Tibial artery (tissue), 4 donors: ENCODE measurements at regions not wholly inside any gene's neighbourhood (a gene's known extent, or its start where the extent isn't known, plus 50 kb on each side); places are given as distances from the start of the nearest gene placed in this dataset.
A peak's percentile ranks its signal among the peaks of the same experiment; 100 is the strongest.
"Not testable (repeated sequence)": the region's sequence is repeated elsewhere in the genome, so short reads cannot be mapped to it uniquely, and the experiment has no call there.

ENCODE experiments used
- DNase-seq, 2 donors: peaks; one replicate each; pipeline ENCODE4 v3.0.0-alpha.2; 2019
- H3K27ac ChIP-seq, 2 donors: fragments of 200-600 bp; sonication (generic) in 1 of 2; 1 replicate in 1 of 2; 2 replicates in 1 of 2; pipeline ENCODE4 v1.5.1; 2018 to 2019; ENCODE audit warnings: mild to moderate bottlenecking in 1 of 2
- H3K27me3 ChIP-seq, 2 donors: fragments of 200-600 bp; sonication (generic) in 1 of 2; one replicate each; pipeline versions ENCODE4 v1.5.1 to v1.6.0; 2016 to 2019
- H3K36me3 ChIP-seq, 3 donors: fragments of 200-600 bp; sonication (generic) in 2 of 3; one replicate each; pipeline ENCODE4 v1.5.1; 2016 to 2019; ENCODE audit warnings: mild to moderate bottlenecking in 2 of 3
- H3K4me1 ChIP-seq, 4 donors: fragments of 200-600 bp; sonication (generic) in 2 of 4; 1 replicate in 3 of 4; 2 replicates in 1 of 4; pipeline ENCODE4 v1.5.1; 2016 to 2019
- H3K4me3 ChIP-seq, 2 donors: fragments of 200-600 bp; sonication (generic) in 1 of 2; 1 replicate in 1 of 2; 2 replicates in 1 of 2; pipeline ENCODE4 v1.5.1; 2018 to 2019; ENCODE audit warnings: mild to moderate bottlenecking in 2 of 2
- H3K9me3 ChIP-seq, 3 donors: fragments of 200-600 bp; sonication (generic) in 1 of 3; one replicate each; pipeline ENCODE4 v1.5.1; 2016 to 2019
- CTCF ChIP-seq, 2 experiments: fragments of 200-600 bp in 1 of 2; fragments of 450-650 bp in 1 of 2; IDR thresholded peaks; one replicate each; pipeline ENCODE4 v1.5.1; 2017 to 2019; ENCODE audit warnings: antibody characterized with exemption in 2 of 2, mild to moderate bottlenecking in 1 of 2, moderate library complexity in 1 of 2
- intact Hi-C: fragments of 100-400 bp; cut with DNase I; formaldehyde crosslinking; loops from one replicate; pipeline ENCODE4 v1.15.0; 2023; ENCODE audit warnings: low total_unique reads

GRCh38 chr5:1653698-1654651 is 130.2 kb upstream of the LPCAT1 start:
- Histone ChIP-seq H3K4me1 (peaks cover 0 to 12% (median 9%) of the 10 kb centered on the region in 4 donors), H3K4me3 (peak overlapping the region in 1 of 2 donors; percentile 35), H3K27me3 (peaks cover 0 to 72% of the 10 kb centered on the region in 2 donors)
- DNase-seq, H3K27ac ChIP-seq, intact Hi-C loops, H3K36me3 ChIP-seq, H3K9me3 ChIP-seq: not testable (repeated sequence)
- TF ChIP-seq CTCF (IDR thresholded peaks at IDR 0.05), result peak; percentile 44 to 47

GRCh38 chr5:1652873-1653697 is 129.3 kb upstream of the LPCAT1 start:
- Histone ChIP-seq H3K36me3 (no peaks in the 10 kb centered on the region), H3K27ac (no peak overlapping the region), H3K4me3 (peak overlapping the region in 1 of 2 donors; percentile 35), H3K27me3 (peaks cover 0 to 65% of the 10 kb centered on the region in 2 donors), H3K4me1 (peaks cover 0 to 12% (median 9%) of the 10 kb centered on the region in 4 donors), H3K9me3 (no peaks in the 10 kb centered on the region)
- no peak for DNase-seq
- intact Hi-C loops, result no loop called here
- no peak for TF ChIP-seq CTCF (IDR thresholded peaks at IDR 0.05)

GRCh38 chr5:1651971-1652872 is 128.5 kb upstream of the LPCAT1 start:
- no peak overlapping the region for H3K4me3 ChIP-seq
- H3K36me3 ChIP-seq, result no peaks in the 10 kb centered on the region
- no peak for DNase-seq
- no peaks in the 10 kb centered on the region for H3K9me3 ChIP-seq
- intact Hi-C loops, result no loop called here
- no peak overlapping the region for H3K27ac ChIP-seq
- no peak for TF ChIP-seq CTCF (IDR thresholded peaks at IDR 0.05)
- peaks cover 0 to 12% (median 9%) of the 10 kb centered on the region in 4 donors for H3K4me1 ChIP-seq
- H3K27me3 ChIP-seq, result peaks cover 0 to 60% of the 10 kb centered on the region in 2 donors

GRCh38 chr5:1651250-1651649 is 127.5 kb upstream of the LPCAT1 start:
- peaks cover 0 to 12% (median 9%) of the 10 kb centered on the region in 4 donors for H3K4me1 ChIP-seq
- intact Hi-C loops, result no loop called here
- no peak for DNase-seq
- H3K4me3 ChIP-seq, result no peak overlapping the region
- H3K27ac ChIP-seq, result no peak overlapping the region
- no peaks in the 10 kb centered on the region for H3K9me3 ChIP-seq
- peaks cover 0 to 55% of the 10 kb centered on the region in 2 donors for H3K27me3 ChIP-seq
- H3K36me3 ChIP-seq, result no peaks in the 10 kb centered on the region
- TF ChIP-seq CTCF (IDR thresholded peaks at IDR 0.05), result no peak

DNA sequence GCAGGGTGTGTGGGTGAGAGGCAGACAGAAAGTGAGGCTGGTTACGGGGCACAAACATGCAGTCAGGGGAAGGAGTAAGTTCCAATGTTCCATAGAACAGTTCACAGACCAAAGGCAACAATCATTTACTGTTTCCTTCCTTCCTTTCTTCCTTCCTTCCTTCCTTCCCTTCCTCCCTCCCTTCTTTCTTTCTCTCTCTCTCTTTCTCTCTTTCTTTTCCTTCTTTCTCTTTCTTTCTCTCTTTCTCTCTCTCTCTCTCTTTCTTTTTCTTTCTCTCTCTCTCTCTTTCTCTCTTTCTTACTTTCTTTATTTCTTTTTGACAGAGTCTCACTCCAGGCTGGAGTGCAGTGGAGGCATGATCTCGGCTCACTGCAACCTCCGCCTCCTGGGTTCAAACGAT is 125.8 kb upstream of the LPCAT1 start:
- Histone ChIP-seq H3K27me3 (peaks cover 0 to 40% of the 10 kb centered on the region in 2 donors), H3K27ac (no peak overlapping the region), H3K9me3 (no peaks in the 10 kb centered on the region), H3K4me3 (no peak overlapping the region), H3K4me1 (peaks cover 0 to 18% (median 14%) of the 10 kb centered on the region in 4 donors), H3K36me3 (no peaks in the 10 kb centered on the region)
- intact Hi-C loops, result no loop called here
- TF ChIP-seq CTCF (IDR thresholded peaks at IDR 0.05), result no peak
- no peak for DNase-seq
